ENCODE measurements at regions not wholly inside any gene's neighbourhood (a gene's known extent, or its start where the extent isn't known, plus 50 kb on each side); places are given as distances from the start of the nearest gene placed in this dataset.

DNA sequence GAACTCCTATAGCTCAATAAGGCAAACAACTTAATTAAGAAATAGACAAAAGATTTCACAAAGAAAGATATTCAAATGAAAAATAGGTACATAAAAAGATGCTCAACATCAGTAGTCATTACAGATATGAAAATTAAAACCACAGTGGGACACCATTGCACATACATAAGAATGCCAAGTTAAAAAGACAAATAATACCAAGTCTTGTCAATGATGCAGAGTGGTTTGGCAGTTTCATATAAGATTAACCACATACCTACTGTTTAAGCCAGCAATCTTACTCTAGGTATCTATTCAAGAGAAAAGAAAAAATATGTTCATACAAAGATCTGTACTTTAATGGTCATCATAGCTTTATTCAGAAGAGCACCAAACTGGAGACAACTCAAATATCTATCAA lies 63.5 kb upstream of the GLS start:
- H3K4me3 ChIP-seq (ENCODE audit: insufficient read depth, low read length) = no peak overlapping the region
- TF ChIP-seq, protein P1, sequence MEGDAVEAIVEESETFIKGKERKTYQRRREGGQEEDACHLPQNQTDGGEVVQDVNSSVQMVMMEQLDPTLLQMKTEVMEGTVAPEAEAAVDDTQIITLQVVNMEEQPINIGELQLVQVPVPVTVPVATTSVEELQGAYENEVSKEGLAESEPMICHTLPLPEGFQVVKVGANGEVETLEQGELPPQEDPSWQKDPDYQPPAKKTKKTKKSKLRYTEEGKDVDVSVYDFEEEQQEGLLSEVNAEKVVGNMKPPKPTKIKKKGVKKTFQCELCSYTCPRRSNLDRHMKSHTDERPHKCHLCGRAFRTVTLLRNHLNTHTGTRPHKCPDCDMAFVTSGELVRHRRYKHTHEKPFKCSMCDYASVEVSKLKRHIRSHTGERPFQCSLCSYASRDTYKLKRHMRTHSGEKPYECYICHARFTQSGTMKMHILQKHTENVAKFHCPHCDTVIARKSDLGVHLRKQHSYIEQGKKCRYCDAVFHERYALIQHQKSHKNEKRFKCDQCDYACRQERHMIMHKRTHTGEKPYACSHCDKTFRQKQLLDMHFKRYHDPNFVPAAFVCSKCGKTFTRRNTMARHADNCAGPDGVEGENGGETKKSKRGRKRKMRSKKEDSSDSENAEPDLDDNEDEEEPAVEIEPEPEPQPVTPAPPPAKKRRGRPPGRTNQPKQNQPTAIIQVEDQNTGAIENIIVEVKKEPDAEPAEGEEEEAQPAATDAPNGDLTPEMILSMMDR (IDR thresholded peaks at IDR 0.05; ENCODE audit: extremely low read depth, low read depth, low read length) = no peak
- no peaks in the 10 kb centered on the region for H3K9me3 ChIP-seq (ENCODE audit: low read depth, low read length)
- H3K27me3 ChIP-seq (ENCODE audit: insufficient read depth, low read length) = no peaks in the 10 kb centered on the region
- H3K79me2 ChIP-seq (ENCODE audit: insufficient read depth, low read length) = no peaks in the 10 kb centered on the region
- H3K4me1 ChIP-seq (ENCODE audit: insufficient read depth, low read length) = peaks cover 16% of the 10 kb centered on the region
- DNase-seq (ENCODE audit: insufficient read length, low spot score, missing footprints) = no peak
- H4K20me1 ChIP-seq (ENCODE audit: insufficient read depth, low read length) = no peaks in the 10 kb centered on the region
- no peak overlapping the region for H2AFZ ChIP-seq (ENCODE audit: low read length)
- H3K36me3 ChIP-seq (ENCODE audit: insufficient read depth, low read length) = no peaks in the 10 kb centered on the region
- H3K4me2 ChIP-seq (ENCODE audit: insufficient read depth, low read length) = no peak overlapping the region
- no peak overlapping the region for H3K27ac ChIP-seq (ENCODE audit: low read depth, low read length)

DNA sequence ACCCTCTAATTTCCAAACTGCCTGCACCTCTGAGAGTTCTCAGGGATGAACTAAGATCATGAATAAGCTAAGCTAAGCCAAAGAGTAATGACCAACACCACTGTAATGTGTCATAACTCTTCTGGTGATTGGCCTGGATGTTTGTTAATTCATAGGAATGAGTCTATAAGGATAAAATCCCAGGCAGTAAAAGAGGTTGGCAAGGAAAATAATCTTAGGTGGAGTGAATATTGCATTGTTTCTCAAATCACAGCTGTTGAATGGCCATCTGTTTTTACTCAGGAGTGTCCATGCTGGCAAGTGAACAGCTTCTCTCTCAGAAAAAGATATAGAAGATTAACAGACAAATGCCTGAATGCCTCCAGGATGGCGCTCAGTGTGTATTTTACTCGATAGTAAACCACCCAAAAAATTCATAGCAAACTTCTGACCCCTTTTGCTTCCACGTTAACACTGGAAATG lies 60.8 kb upstream of the GLS start:
- Histone ChIP-seq H3K4me2 (ENCODE audit: insufficient read depth, low read length) (peak overlapping the region; percentile 23), H2AFZ (ENCODE audit: low read length) (peak overlapping the region; percentile 1), H3K36me3 (ENCODE audit: insufficient read depth, low read length) (no peaks in the 10 kb centered on the region), H3K4me3 (ENCODE audit: insufficient read depth, low read length) (no peak overlapping the region), H3K79me2 (ENCODE audit: insufficient read depth, low read length) (no peaks in the 10 kb centered on the region), H3K9me3 (ENCODE audit: low read depth, low read length) (no peaks in the 10 kb centered on the region), H3K27ac (ENCODE audit: low read depth, low read length) (peak overlapping the region; percentile 2), H4K20me1 (ENCODE audit: insufficient read depth, low read length) (no peaks in the 10 kb centered on the region), H3K4me1 (ENCODE audit: insufficient read depth, low read length) (peaks cover 6% of the 10 kb centered on the region), H3K27me3 (ENCODE audit: insufficient read depth, low read length) (no peaks in the 10 kb centered on the region)
- TF ChIP-seq, protein P1 (IDR thresholded peaks at IDR 0.05; ENCODE audit: extremely low read depth, low read depth, low read length) = no peak
- DNase-seq (ENCODE audit: insufficient read length, low spot score, missing footprints) = peak; percentile 86

DNA sequence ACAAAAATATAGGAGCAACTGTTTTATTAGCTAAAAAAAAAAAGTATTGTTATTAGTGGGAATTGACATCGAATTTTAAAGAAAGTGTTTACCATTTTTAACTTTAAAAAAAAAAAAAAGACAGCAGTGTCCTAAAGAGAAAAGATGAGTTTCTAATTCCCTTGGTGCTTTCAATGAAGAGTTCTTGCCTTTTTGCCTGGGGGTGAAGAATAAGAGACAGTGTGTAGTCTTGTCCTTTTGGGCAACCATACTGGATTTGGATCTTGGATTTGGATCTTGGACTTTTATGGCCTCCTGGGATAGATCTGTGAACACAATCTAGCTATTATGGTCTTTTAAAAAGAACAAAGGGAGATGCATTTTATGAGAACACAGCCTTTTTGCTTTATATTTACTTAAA lies 60.2 kb upstream of the GLS start:
- no peaks in the 10 kb centered on the region for H3K9me3 ChIP-seq (ENCODE audit: low read depth, low read length)
- no peak overlapping the region for H3K4me3 ChIP-seq (ENCODE audit: insufficient read depth, low read length)
- H3K79me2 ChIP-seq (ENCODE audit: insufficient read depth, low read length) = no peaks in the 10 kb centered on the region
- no peaks in the 10 kb centered on the region for H4K20me1 ChIP-seq (ENCODE audit: insufficient read depth, low read length)
- H3K36me3 ChIP-seq (ENCODE audit: insufficient read depth, low read length) = no peaks in the 10 kb centered on the region
- TF ChIP-seq, protein P1 (IDR thresholded peaks at IDR 0.05; ENCODE audit: extremely low read depth, low read depth, low read length) = no peak
- peak overlapping the region; percentile 23 for H3K4me2 ChIP-seq (ENCODE audit: insufficient read depth, low read length)
- no peak overlapping the region for H2AFZ ChIP-seq (ENCODE audit: low read length)
- H3K27me3 ChIP-seq (ENCODE audit: insufficient read depth, low read length) = no peaks in the 10 kb centered on the region
- no peak for DNase-seq (ENCODE audit: insufficient read length, low spot score, missing footprints)
- H3K27ac ChIP-seq (ENCODE audit: low read depth, low read length) = peak overlapping the region; percentile 2
- H3K4me1 ChIP-seq (ENCODE audit: insufficient read depth, low read length) = peaks cover 6% of the 10 kb centered on the region

DNA sequence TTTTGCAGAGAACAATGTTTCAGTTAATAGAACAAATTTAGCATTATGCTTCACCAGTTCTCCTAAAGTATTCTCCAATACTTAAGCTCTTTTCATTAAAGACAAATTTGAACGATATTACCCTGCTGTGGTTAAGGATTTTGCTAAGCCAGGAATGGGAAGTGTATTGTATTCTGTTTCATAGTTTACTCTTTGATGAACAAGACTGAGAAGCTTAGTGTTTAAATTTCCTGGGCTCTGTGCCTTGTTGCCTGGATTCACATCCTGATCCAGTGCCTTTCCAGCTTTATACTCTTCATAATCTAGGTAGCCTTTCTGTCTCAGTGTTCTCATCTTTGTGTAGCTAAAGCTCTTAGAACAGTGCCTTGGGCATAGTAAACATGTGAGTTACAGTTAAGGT lies 58.6 kb upstream of the GLS start:
- no peaks in the 10 kb centered on the region for H3K9me3 ChIP-seq (ENCODE audit: low read depth, low read length)
- DNase-seq (ENCODE audit: insufficient read length, low spot score, missing footprints) = no peak
- H3K36me3 ChIP-seq (ENCODE audit: insufficient read depth, low read length) = no peaks in the 10 kb centered on the region
- TF ChIP-seq, protein P1 (IDR thresholded peaks at IDR 0.05; ENCODE audit: extremely low read depth, low read depth, low read length) = no peak
- no peak overlapping the region for H2AFZ ChIP-seq (ENCODE audit: low read length)
- H4K20me1 ChIP-seq (ENCODE audit: insufficient read depth, low read length) = no peaks in the 10 kb centered on the region
- H3K4me1 ChIP-seq (ENCODE audit: insufficient read depth, low read length) = peaks cover 6% of the 10 kb centered on the region
- no peak overlapping the region for H3K27ac ChIP-seq (ENCODE audit: low read depth, low read length)
- H3K79me2 ChIP-seq (ENCODE audit: insufficient read depth, low read length) = no peaks in the 10 kb centered on the region
- H3K27me3 ChIP-seq (ENCODE audit: insufficient read depth, low read length) = no peaks in the 10 kb centered on the region
- no peak overlapping the region for H3K4me3 ChIP-seq (ENCODE audit: insufficient read depth, low read length)
- H3K4me2 ChIP-seq (ENCODE audit: insufficient read depth, low read length) = no peak overlapping the region
